ENCODE measurements at regions not wholly inside any gene's neighbourhood (a gene's known extent, or its start where the extent isn't known, plus 50 kb on each side); places are given as distances from the start of the nearest gene placed in this dataset.

- Mint-ChIP-seq H3K36me3 (no peaks in the 10 kb centered on the region), H3K27me3 (ENCODE audit: low read depth in 3 of 3) (no peaks in the 10 kb centered on the region), H3K27ac (no peak overlapping the region), H3K4me1 (no peaks in the 10 kb centered on the region), H3K9me3 (peaks cover 0 to 4% (median 0%) of the 10 kb centered on the region in 7 donors), H3K4me3 (no peak overlapping the region)
- Histone ChIP-seq H2AFZ (ENCODE audit: insufficient read depth, low read depth, low read length, poor library complexity, severe bottlenecking) (no peak overlapping the region), H3K36me3 (replicated peaks in 1 of 2; ENCODE audit: control insufficient read depth in 1 of 2, insufficient read depth in 2 of 2, low read length in 2 of 2) (no peaks in the 10 kb centered on the region), H3K27me3 (ENCODE audit: control insufficient read depth in 2 of 2, insufficient read depth in 2 of 2, low read length in 2 of 2) (no peaks in the 10 kb centered on the region), H3K27ac (ENCODE audit: low read depth in 1 of 2, low read length in 2 of 2) (no peak overlapping the region), H3K4me1 (ENCODE audit: control insufficient read depth in 1 of 2, insufficient read depth in 2 of 2, low read length in 2 of 2) (no peaks in the 10 kb centered on the region), H3K79me2 (ENCODE audit: insufficient read depth, low read length) (no peaks in the 10 kb centered on the region), H4K20me1 (ENCODE audit: insufficient read depth, low read length) (no peaks in the 10 kb centered on the region), H3K9ac (ENCODE audit: insufficient read depth, low read length, poor library complexity, severe bottlenecking) (no peak overlapping the region), H3K4me2 (replicated peaks; ENCODE audit: extremely low read depth, low read length, poor library complexity, severe bottlenecking) (no peak overlapping the region), H3K4me3 (replicated peaks in 1 of 3; ENCODE audit: low read depth in 2 of 3, low read length in 3 of 3) (no peak overlapping the region), H3K9me3 (replicated peaks in 1 of 2; ENCODE audit: control insufficient read depth in 1 of 2, insufficient read depth in 1 of 2, low read length in 2 of 2) (no peaks in the 10 kb centered on the region)
- intact Hi-C loops (cut with micrococcal nuclease) = no loop called here
- 83% methylated on average over 1 of the region's 6 CpGs for WGBS (ENCODE audit: insufficient coverage)
- DNase-seq = no peak
- TF ChIP-seq CTCF (IDR thresholded peaks at IDR 0.05) = no peak
These were observed 699.8 kb downstream of the TRAM1L1 start for GRCh38 chr4:116385583-116385982.

GRCh38 chr4:116374815-116375214 lies 710.6 kb downstream of the TRAM1L1 start:
- Histone ChIP-seq H4K20me1 (ENCODE audit: insufficient read depth, low read length) (no peaks in the 10 kb centered on the region), H3K79me2 (ENCODE audit: insufficient read depth, low read length) (no peaks in the 10 kb centered on the region), H3K4me1 (ENCODE audit: control insufficient read depth in 1 of 2, insufficient read depth in 2 of 2, low read length in 2 of 2) (no peaks in the 10 kb centered on the region), H2AFZ (ENCODE audit: insufficient read depth, low read depth, low read length, poor library complexity, severe bottlenecking) (no peak overlapping the region), H3K9me3 (replicated peaks in 1 of 2; ENCODE audit: control insufficient read depth in 1 of 2, insufficient read depth in 1 of 2, low read length in 2 of 2) (no peaks in the 10 kb centered on the region), H3K36me3 (replicated peaks in 1 of 2; ENCODE audit: control insufficient read depth in 1 of 2, insufficient read depth in 2 of 2, low read length in 2 of 2) (no peaks in the 10 kb centered on the region), H3K4me3 (replicated peaks in 1 of 3; ENCODE audit: low read depth in 2 of 3, low read length in 3 of 3) (no peak overlapping the region), H3K9ac (ENCODE audit: insufficient read depth, low read length, poor library complexity, severe bottlenecking) (no peak overlapping the region), H3K27me3 (ENCODE audit: control insufficient read depth in 2 of 2, insufficient read depth in 2 of 2, low read length in 2 of 2) (no peaks in the 10 kb centered on the region), H3K4me2 (replicated peaks; ENCODE audit: extremely low read depth, low read length, poor library complexity, severe bottlenecking) (no peak overlapping the region), H3K27ac (ENCODE audit: low read depth in 1 of 2, low read length in 2 of 2) (no peak overlapping the region)
- Mint-ChIP-seq H3K36me3 (no peaks in the 10 kb centered on the region), H3K27ac (no peak overlapping the region), H3K4me3 (no peak overlapping the region), H3K9me3 (peaks cover 0 to 5% (median 2%) of the 10 kb centered on the region in 7 donors), H3K4me1 (no peaks in the 10 kb centered on the region), H3K27me3 (ENCODE audit: low read depth in 3 of 3) (peaks cover 0 to 2% (median 0%) of the 10 kb centered on the region in 3 donors)
- no peak for TF ChIP-seq CTCF (IDR thresholded peaks at IDR 0.05)
- DNase-seq = no peak
- intact Hi-C loops (cut with micrococcal nuclease) = no loop called here
- 100% methylated on average over 1 of the region's 3 CpGs for WGBS (ENCODE audit: insufficient coverage)

Data from CD14-positive monocyte (primary cell).